ENCODE measurements at regions not wholly inside any gene's neighbourhood (a gene's known extent, or its start where the extent isn't known, plus 50 kb on each side); places are given as distances from the start of the nearest gene placed in this dataset.

- Histone ChIP-seq H3K4me3 (no peak overlapping the region), H3K4me1 (replicated peaks) (no peaks in the 10 kb centered on the region), H3K36me3 (no peaks in the 10 kb centered on the region), H3K9me3 (no peaks in the 10 kb centered on the region), H3K27me3 (replicated peaks; ENCODE audit: insufficient read depth) (no peaks in the 10 kb centered on the region), H3K27ac (no peak overlapping the region)
- TF ChIP-seq POLR2AphosphoS5 (IDR thresholded peaks at IDR 0.05) (no peak), POLR2A (IDR thresholded peaks at IDR 0.05) (no peak)
- TF ChIP-seq, protein P1, sequence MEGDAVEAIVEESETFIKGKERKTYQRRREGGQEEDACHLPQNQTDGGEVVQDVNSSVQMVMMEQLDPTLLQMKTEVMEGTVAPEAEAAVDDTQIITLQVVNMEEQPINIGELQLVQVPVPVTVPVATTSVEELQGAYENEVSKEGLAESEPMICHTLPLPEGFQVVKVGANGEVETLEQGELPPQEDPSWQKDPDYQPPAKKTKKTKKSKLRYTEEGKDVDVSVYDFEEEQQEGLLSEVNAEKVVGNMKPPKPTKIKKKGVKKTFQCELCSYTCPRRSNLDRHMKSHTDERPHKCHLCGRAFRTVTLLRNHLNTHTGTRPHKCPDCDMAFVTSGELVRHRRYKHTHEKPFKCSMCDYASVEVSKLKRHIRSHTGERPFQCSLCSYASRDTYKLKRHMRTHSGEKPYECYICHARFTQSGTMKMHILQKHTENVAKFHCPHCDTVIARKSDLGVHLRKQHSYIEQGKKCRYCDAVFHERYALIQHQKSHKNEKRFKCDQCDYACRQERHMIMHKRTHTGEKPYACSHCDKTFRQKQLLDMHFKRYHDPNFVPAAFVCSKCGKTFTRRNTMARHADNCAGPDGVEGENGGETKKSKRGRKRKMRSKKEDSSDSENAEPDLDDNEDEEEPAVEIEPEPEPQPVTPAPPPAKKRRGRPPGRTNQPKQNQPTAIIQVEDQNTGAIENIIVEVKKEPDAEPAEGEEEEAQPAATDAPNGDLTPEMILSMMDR (IDR thresholded peaks at IDR 0.05), result no peak
- 38% methylated on average over 6 of the region's 6 CpGs for WGBS
- no peak for DNase-seq (ENCODE audit: low spot score)
- intact Hi-C loops (cut with DNase I), result no loop called here
These were observed 119.5 kb downstream of the OTUD1 start for GRCh38 chr10:23558361-23558799.

DNA sequence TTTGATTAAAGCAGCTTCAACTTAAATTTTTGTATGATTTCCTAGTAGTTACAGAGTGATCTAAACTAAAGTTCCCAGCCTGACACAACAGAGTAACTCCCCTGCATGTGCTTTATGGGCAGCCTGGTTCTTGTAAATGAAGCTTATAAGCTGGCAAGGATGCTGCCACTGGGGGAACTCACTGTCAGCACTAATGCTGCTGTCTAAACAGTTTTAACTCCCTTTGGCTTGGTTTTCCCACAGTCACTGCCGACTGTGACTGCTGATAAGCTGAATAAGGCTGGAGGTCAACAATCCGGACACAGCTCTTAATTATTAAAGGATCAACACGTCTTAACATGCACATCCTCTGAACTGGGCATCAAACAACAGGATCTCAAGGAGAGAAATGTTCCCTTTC lies 130.1 kb downstream of the OTUD1 start:
- WGBS, result 11% methylated on average over 3 of the region's 3 CpGs
- no peak overlapping the region for H3K27ac ChIP-seq
- no peak for TF ChIP-seq POLR2A (IDR thresholded peaks at IDR 0.05)
- TF ChIP-seq, protein P1 (IDR thresholded peaks at IDR 0.05), result no peak
- no peak for TF ChIP-seq POLR2AphosphoS5 (IDR thresholded peaks at IDR 0.05)
- no peaks in the 10 kb centered on the region for H3K9me3 ChIP-seq
- H3K4me3 ChIP-seq, result no peak overlapping the region
- no peaks in the 10 kb centered on the region for H3K4me1 ChIP-seq (replicated peaks)
- H3K36me3 ChIP-seq, result no peaks in the 10 kb centered on the region
- no peaks in the 10 kb centered on the region for H3K27me3 ChIP-seq (replicated peaks; ENCODE audit: insufficient read depth)
- intact Hi-C loops (cut with DNase I), result no loop called here
- DNase-seq (ENCODE audit: low spot score), result no peak

DNA sequence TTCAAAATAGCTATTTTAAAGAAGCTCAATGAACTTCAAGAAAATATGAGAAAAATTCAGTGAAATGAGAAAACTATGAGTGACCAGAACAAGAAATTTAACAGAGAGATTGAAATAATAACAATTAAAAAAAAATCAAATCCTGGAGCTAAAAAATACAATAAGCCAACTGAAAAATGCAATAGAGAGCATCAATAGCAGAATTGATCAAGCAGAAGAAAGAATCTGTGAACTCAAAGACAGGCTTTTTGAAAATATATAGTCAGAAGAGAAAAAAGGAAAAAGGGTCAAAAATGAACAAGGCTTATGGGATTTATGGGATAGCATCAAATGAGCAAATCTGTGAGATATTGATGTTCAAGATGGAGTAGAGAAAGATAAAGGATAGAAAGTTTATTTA lies 133.0 kb downstream of the OTUD1 start:
- H3K9me3 ChIP-seq, result no peaks in the 10 kb centered on the region
- H3K4me3 ChIP-seq, result no peak overlapping the region
- H3K27me3 ChIP-seq (replicated peaks; ENCODE audit: insufficient read depth), result no peaks in the 10 kb centered on the region
- H3K4me1 ChIP-seq (replicated peaks), result no peaks in the 10 kb centered on the region
- DNase-seq (ENCODE audit: low spot score), result no peak
- intact Hi-C loops (cut with DNase I), result no loop called here
- no peak overlapping the region for H3K27ac ChIP-seq
- no peaks in the 10 kb centered on the region for H3K36me3 ChIP-seq
- TF ChIP-seq POLR2A (IDR thresholded peaks at IDR 0.05) (no peak), POLR2AphosphoS5 (IDR thresholded peaks at IDR 0.05) (no peak)
- TF ChIP-seq, protein P1 (IDR thresholded peaks at IDR 0.05), result no peak

GRCh38 chr10:23581906-23582450 lies 143.1 kb downstream of the OTUD1 start:
- no peak for DNase-seq (ENCODE audit: low spot score)
- TF ChIP-seq POLR2AphosphoS5 (IDR thresholded peaks at IDR 0.05) (no peak), POLR2A (IDR thresholded peaks at IDR 0.05) (no peak)
- TF ChIP-seq, protein P1 (IDR thresholded peaks at IDR 0.05), result no peak
- no peak overlapping the region for H3K27ac ChIP-seq
- no peak overlapping the region for H3K4me3 ChIP-seq
- no peaks in the 10 kb centered on the region for H3K4me1 ChIP-seq (replicated peaks)
- intact Hi-C loops (cut with DNase I), result no loop called here
- WGBS, result 98% methylated on average over 2 of the region's 2 CpGs
- H3K36me3 ChIP-seq, result no peaks in the 10 kb centered on the region
- H3K27me3 ChIP-seq (replicated peaks; ENCODE audit: insufficient read depth), result no peaks in the 10 kb centered on the region
- H3K9me3 ChIP-seq, result no peaks in the 10 kb centered on the region

DNA sequence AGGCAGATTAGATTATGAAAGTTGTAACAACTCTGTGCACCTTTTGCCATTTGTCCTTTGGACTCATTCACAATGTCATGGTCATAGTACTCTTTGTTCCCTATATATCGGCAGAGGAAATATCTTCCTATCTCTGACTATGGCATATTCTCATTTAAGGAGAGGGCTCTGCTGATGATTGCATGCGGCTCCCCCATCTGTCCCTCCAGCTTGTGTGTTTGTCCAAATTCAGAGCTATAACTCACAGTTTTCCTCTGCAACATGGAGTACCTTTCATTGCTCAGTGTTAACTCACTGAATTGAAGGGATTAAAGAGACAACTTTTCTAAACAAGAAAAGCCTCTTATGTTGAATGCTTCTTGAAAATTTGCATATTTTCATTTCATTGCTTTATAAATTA lies 145.5 kb downstream of the OTUD1 start:
- no peaks in the 10 kb centered on the region for H3K36me3 ChIP-seq
- TF ChIP-seq POLR2A (IDR thresholded peaks at IDR 0.05), result no peak
- TF ChIP-seq, protein P1 (IDR thresholded peaks at IDR 0.05), result no peak
- TF ChIP-seq POLR2AphosphoS5 (IDR thresholded peaks at IDR 0.05), result no peak
- no peaks in the 10 kb centered on the region for H3K9me3 ChIP-seq
- no peak overlapping the region for H3K27ac ChIP-seq
- no peak overlapping the region for H3K4me3 ChIP-seq
- H3K4me1 ChIP-seq (replicated peaks), result no peaks in the 10 kb centered on the region
- H3K27me3 ChIP-seq (replicated peaks; ENCODE audit: insufficient read depth), result no peaks in the 10 kb centered on the region
- no peak for DNase-seq (ENCODE audit: low spot score)
- intact Hi-C loops (cut with DNase I), result no loop called here
- WGBS, result 82% methylated on average over 2 of the region's 2 CpGs

Measured in prostate gland (tissue), 2 donors.